Mucosa of descending colon (tissue), 3 donors: ENCODE measurements at regions not wholly inside any gene's neighbourhood (a gene's known extent, or its start where the extent isn't known, plus 50 kb on each side); places are given as distances from the start of the nearest gene placed in this dataset.

Experiments
- ATAC-seq: fragments of 200-7000 bp; cut with Tn5 transposase; one replicate; pipeline ENCODE4 v1.9.1; 2020; ENCODE audit warnings: mild to moderate bottlenecking, moderate library complexity
- DNase-seq, 3 donors: peaks; one replicate each; pipeline ENCODE4 v3.0.0-alpha.2; 2020
- H3K36me3 ChIP-seq: fragments of 200-600 bp; one replicate; pipeline ENCODE4 v1.8.0; 2021; ENCODE audit warnings: low read depth, mild to moderate bottlenecking
- H3K4me1 ChIP-seq: fragments of 200-600 bp; one replicate; pipeline ENCODE4 v1.8.0; 2021; ENCODE audit warnings: low read depth, mild to moderate bottlenecking
- H3K4me3 ChIP-seq: fragments of 200-600 bp; one replicate; pipeline ENCODE4 v1.8.0; 2021; ENCODE audit warnings: mild to moderate bottlenecking
- H3K9me3 ChIP-seq: fragments of 200-600 bp; one replicate; pipeline ENCODE4 v1.8.0; 2021; ENCODE audit warnings: mild to moderate bottlenecking
- intact Hi-C, 2 donors: fragments of 100-400 bp; cut with DNase I in 1 of 2; cut with micrococcal nuclease in 1 of 2; formaldehyde crosslinking; loops; one replicate each; pipeline versions ENCODE4 v1.11.0 to v1.11.1; 2022; cut with DNase I, micrococcal nuclease
- TF ChIP-seq, protein P1 (sequence below): fragments of 200-600 bp; IDR thresholded peaks from one replicate; pipeline ENCODE4 v1.8.0; 2022; ENCODE audit warnings: antibody characterized with exemption, mild to moderate bottlenecking
- donor health status: DM: no; HTN: no; CAD: no; lungs with moderate emphysema.
- donor health status: DM: no; HTN: no; CAD: no.
- donor health status: DM: no; HTN: yes; CAD: no.

DNA sequence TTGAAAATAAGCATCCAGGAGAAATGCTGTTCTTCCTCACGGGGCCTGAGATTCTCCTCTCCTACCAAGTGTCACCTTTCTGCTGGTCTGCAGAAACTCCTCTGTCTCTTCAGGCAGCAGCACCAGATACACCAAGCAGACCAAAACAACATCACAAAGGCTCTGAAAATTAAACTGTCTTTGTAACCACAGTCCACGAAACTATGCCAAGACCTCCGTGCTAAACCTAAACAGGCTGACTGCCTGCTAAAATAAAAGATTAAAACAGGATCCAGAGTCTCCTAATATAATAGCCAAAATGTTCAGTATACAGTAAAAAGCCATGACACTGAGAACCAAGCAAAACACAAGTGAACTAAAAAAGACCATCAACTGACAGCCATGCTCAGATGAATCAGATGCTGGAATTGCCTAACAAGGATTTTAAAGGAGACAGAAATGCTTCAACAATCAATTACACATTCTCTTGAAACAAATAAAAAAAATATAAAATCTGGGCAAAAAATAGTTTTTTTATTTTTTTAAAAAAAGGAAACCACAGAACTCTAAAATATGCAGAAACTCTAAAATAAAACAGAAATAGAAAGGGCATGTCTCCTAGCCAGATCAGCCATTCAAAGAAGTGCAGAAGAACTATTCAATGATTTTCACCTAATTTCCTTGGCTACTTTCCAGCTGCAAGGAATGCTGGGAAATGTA, 50.3 kb upstream of the TOX3 start:
- Histone ChIP-seq H3K9me3 (no peaks in the 10 kb centered on the region), H3K4me1 (no peaks in the 10 kb centered on the region), H3K4me3 (no peak overlapping the region), H3K36me3 (no peaks in the 10 kb centered on the region)
- ATAC-seq (no peak), DNase-seq (no peak)
- intact Hi-C loops: no loop called here
- TF ChIP-seq, protein P1, sequence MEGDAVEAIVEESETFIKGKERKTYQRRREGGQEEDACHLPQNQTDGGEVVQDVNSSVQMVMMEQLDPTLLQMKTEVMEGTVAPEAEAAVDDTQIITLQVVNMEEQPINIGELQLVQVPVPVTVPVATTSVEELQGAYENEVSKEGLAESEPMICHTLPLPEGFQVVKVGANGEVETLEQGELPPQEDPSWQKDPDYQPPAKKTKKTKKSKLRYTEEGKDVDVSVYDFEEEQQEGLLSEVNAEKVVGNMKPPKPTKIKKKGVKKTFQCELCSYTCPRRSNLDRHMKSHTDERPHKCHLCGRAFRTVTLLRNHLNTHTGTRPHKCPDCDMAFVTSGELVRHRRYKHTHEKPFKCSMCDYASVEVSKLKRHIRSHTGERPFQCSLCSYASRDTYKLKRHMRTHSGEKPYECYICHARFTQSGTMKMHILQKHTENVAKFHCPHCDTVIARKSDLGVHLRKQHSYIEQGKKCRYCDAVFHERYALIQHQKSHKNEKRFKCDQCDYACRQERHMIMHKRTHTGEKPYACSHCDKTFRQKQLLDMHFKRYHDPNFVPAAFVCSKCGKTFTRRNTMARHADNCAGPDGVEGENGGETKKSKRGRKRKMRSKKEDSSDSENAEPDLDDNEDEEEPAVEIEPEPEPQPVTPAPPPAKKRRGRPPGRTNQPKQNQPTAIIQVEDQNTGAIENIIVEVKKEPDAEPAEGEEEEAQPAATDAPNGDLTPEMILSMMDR: no peak
